ENCODE measurements at regions not wholly inside any gene's neighbourhood (a gene's known extent, or its start where the extent isn't known, plus 50 kb on each side); places are given as distances from the start of the nearest gene placed in this dataset.
"Not testable (repeated sequence)": the region's sequence is repeated elsewhere in the genome, so short reads cannot be mapped to it uniquely, and the experiment has no call there.

- H3K27me3 ChIP-seq, result peaks cover 0 to 8% (median 0%) of the 10 kb centered on the region in 3 donors
- DNase-seq, result no peak
- no peak overlapping the region for H3K27ac ChIP-seq
- intact Hi-C loops (cut with DNase I; ENCODE audit: low total_unique reads), result no loop called here
- H3K36me3 ChIP-seq, result no peaks in the 10 kb centered on the region
- 91 to 96% (median 95%) methylated on average over 8 of the region's 8 CpGs for WGBS, 5 donors
- H3K4me1 ChIP-seq, result no peaks in the 10 kb centered on the region
- no peak for TF ChIP-seq POLR2AphosphoS5 (IDR thresholded peaks at IDR 0.05)
- TF ChIP-seq EP300 (IDR thresholded peaks at IDR 0.05), result no peak
- TF ChIP-seq CTCF (IDR thresholded peaks at IDR 0.05), result no peak
- TF ChIP-seq POLR2A (IDR thresholded peaks at IDR 0.05), result no peak
- no peaks in the 10 kb centered on the region for H3K9me3 ChIP-seq
- H3K4me3 ChIP-seq, result no peak overlapping the region
Measured at GRCh38 chr10:27356738-27357137, 116.1 kb upstream of the ACBD5 start.

GRCh38 chr10:27355918-27356573 lies 115.4 kb upstream of the ACBD5 start:
- H3K9me3 ChIP-seq, result no peaks in the 10 kb centered on the region
- WGBS, 5 donors, result 84 to 97% (median 91%) methylated on average over 7 of the region's 7 CpGs
- intact Hi-C loops (cut with DNase I; ENCODE audit: low total_unique reads), result no loop called here
- no peaks in the 10 kb centered on the region for H3K36me3 ChIP-seq
- no peak overlapping the region for H3K27ac ChIP-seq
- DNase-seq, result no peak
- no peak overlapping the region for H3K4me3 ChIP-seq
- peaks cover 0 to 8% (median 0%) of the 10 kb centered on the region in 3 donors for H3K27me3 ChIP-seq
- no peaks in the 10 kb centered on the region for H3K4me1 ChIP-seq
- no peak for TF ChIP-seq POLR2A (IDR thresholded peaks at IDR 0.05)
- TF ChIP-seq POLR2AphosphoS5 (IDR thresholded peaks at IDR 0.05), result no peak
- TF ChIP-seq EP300 (IDR thresholded peaks at IDR 0.05), result no peak
- TF ChIP-seq CTCF (IDR thresholded peaks at IDR 0.05), result no peak

GRCh38 chr10:27354643-27355270 lies 114.2 kb upstream of the ACBD5 start:
- WGBS, 5 donors, result 42 to 59% (median 51%) methylated on average over 10 to 11 of the region's 11 CpGs
- H3K36me3 ChIP-seq; intact Hi-C loops (cut with DNase I; ENCODE audit: low total_unique reads); H3K27ac ChIP-seq; H3K4me1 ChIP-seq; H3K4me3 ChIP-seq; H3K9me3 ChIP-seq: not testable (repeated sequence)
- peak in 1 of 2 donors; percentile 25 for DNase-seq
- peaks cover 0 to 13% (median 0%) of the 10 kb centered on the region in 3 donors for H3K27me3 ChIP-seq

- H3K4me1 ChIP-seq; H3K36me3 ChIP-seq; intact Hi-C loops (cut with DNase I; ENCODE audit: low total_unique reads); H3K4me3 ChIP-seq; H3K27ac ChIP-seq; DNase-seq; H3K9me3 ChIP-seq: not testable (repeated sequence)
- H3K27me3 ChIP-seq, result peaks cover 0 to 17% (median 0%) of the 10 kb centered on the region in 3 donors
- 57 to 67% (median 63%) methylated on average over 5 of the region's 5 CpGs for WGBS, 5 donors
Measured at GRCh38 chr10:27354100-27354499, 113.5 kb upstream of the ACBD5 start.

GRCh38 chr10:27349987-27350386 lies 109.4 kb upstream of the ACBD5 start:
- peaks cover 0 to 27% (median 0%) of the 10 kb centered on the region in 3 donors for H3K27me3 ChIP-seq
- DNase-seq, result no peak
- no peak overlapping the region for H3K27ac ChIP-seq
- 67 to 88% (median 85%) methylated on average over 4 to 20 of the region's 20 CpGs for WGBS, 5 donors
- no peak for TF ChIP-seq POLR2AphosphoS5 (IDR thresholded peaks at IDR 0.05)
- no peak for TF ChIP-seq EP300 (IDR thresholded peaks at IDR 0.05)
- no peak for TF ChIP-seq CTCF (IDR thresholded peaks at IDR 0.05)
- no peak for TF ChIP-seq POLR2A (IDR thresholded peaks at IDR 0.05)
- H3K9me3 ChIP-seq, result no peaks in the 10 kb centered on the region
- intact Hi-C loops (cut with DNase I; ENCODE audit: low total_unique reads), result no loop called here
- no peaks in the 10 kb centered on the region for H3K4me1 ChIP-seq
- no peaks in the 10 kb centered on the region for H3K36me3 ChIP-seq
- H3K4me3 ChIP-seq, result no peak overlapping the region

GRCh38 chr10:27347827-27348207 lies 107.2 kb upstream of the ACBD5 start:
- H3K27me3 ChIP-seq, result peaks cover 0 to 27% (median 0%) of the 10 kb centered on the region in 3 donors
- H3K9me3 ChIP-seq; H3K4me3 ChIP-seq; DNase-seq; H3K27ac ChIP-seq; H3K36me3 ChIP-seq; H3K4me1 ChIP-seq; intact Hi-C loops (cut with DNase I; ENCODE audit: low total_unique reads): not testable (repeated sequence)
- 23 to 38% (median 29%) methylated on average over 4 of the region's 4 CpGs for WGBS, 5 donors
